Kidney (tissue), 13 donors: ENCODE measurements at regions not wholly inside any gene's neighbourhood (a gene's known extent, or its start where the extent isn't known, plus 50 kb on each side); places are given as distances from the start of the nearest gene placed in this dataset.

Experiments used
- DNase-seq, 5 donors: peaks; one replicate each; pipeline ENCODE4 v3.0.0-alpha.2; 2013 to 2020
- FAIRE-seq: peaks from 2 replicates; lab custom pipeline; 2012; peaks lifted over from hg19 to GRCh38; lab: Jason Lieb, UNC
- H3K27ac ChIP-seq, 2 donors: one replicate each; pipeline ENCODE4 v1.7.0; 2013; ENCODE audit warnings: low read depth in 2 of 2, low read length in 2 of 2, inconsistent platforms in 1 of 2
- H3K27me3 ChIP-seq: one replicate; pipeline ENCODE4 v1.7.1; 2013; ENCODE audit warnings: low read length, inconsistent platforms; ENCODE audit not compliant: control insufficient read depth, insufficient read depth
- H3K36me3 ChIP-seq, 3 donors: one replicate each; pipeline versions ENCODE4 v1.7.0 to v1.7.1; 2013; ENCODE audit warnings: low read length in 3 of 3, control low read depth in 1 of 3, inconsistent platforms in 1 of 3; ENCODE audit not compliant: insufficient read depth in 3 of 3, control insufficient read depth in 2 of 3
- H3K4me1 ChIP-seq, 3 donors: one replicate each; pipeline versions ENCODE4 v1.7.0 to v1.7.1; 2013; ENCODE audit warnings: low read length in 3 of 3, inconsistent platforms in 1 of 3, low read depth in 1 of 3; ENCODE audit not compliant: control insufficient read depth in 2 of 3, insufficient read depth in 2 of 3
- H3K4me3 ChIP-seq, 3 donors: one replicate each; pipeline versions ENCODE4 v1.7.0 to v1.8.1; 2013; ENCODE audit warnings: low read length in 3 of 3, control low read depth in 1 of 3, inconsistent platforms in 1 of 3
- H3K9ac ChIP-seq, 3 donors: one replicate each; pipeline versions ENCODE4 v1.7.0 to v1.7.1; 2013; ENCODE audit warnings: low read length in 3 of 3, control low read depth in 1 of 3, inconsistent platforms in 1 of 3
- H3K9me3 ChIP-seq, 3 donors: one replicate each; pipeline versions ENCODE4 v1.7.0 to v1.7.1; 2013; ENCODE audit warnings: low read length in 3 of 3, control low read depth in 1 of 3, inconsistent platforms in 1 of 3; ENCODE audit not compliant: control insufficient read depth in 2 of 3, insufficient read depth in 1 of 3
- CTCF ChIP-seq: IDR thresholded peaks from 3 replicates; pipeline ENCODE4 v1.5.1; 2012; ENCODE audit warnings: mild to moderate bottlenecking, moderate library complexity, borderline replicate concordance; ENCODE audit not compliant: insufficient read depth; ENCODE audit errors: extremely low read depth
- intact Hi-C: fragments of 100-400 bp; cut with DNase I; formaldehyde crosslinking; loops from one replicate; pipeline ENCODE4 v1.11.1; 2022
- donor health status: control.
- donor health status: control.
- donor health status: control.
- donor health status: control.
- donor health status: control.
- donor health status: DM: yes; HTN: yes; CAD: no.
- donor health status: Normal renal cell carcinoma (clear cell type).

GRCh38 chr13:105414639-105415038, 1120.8 kb downstream of the EFNB2 start:
- no peaks in the 10 kb centered on the region for H3K4me1 ChIP-seq
- no peak for TF ChIP-seq CTCF
- no peak for DNase-seq
- no peak for FAIRE-seq
- H3K27ac ChIP-seq, result no peak overlapping the region
- H3K4me3 ChIP-seq, result no peak overlapping the region
- no peaks in the 10 kb centered on the region for H3K27me3 ChIP-seq
- intact Hi-C loops, result no loop called here
- H3K9ac ChIP-seq, result no peak overlapping the region
- H3K36me3 ChIP-seq, result no peaks in the 10 kb centered on the region
- H3K9me3 ChIP-seq, result no peaks in the 10 kb centered on the region

- FAIRE-seq (no peak), DNase-seq (no peak)
- intact Hi-C loops, result no loop called here
- H3K9me3 ChIP-seq, result no peaks in the 10 kb centered on the region
- no peak for TF ChIP-seq CTCF
- H3K27ac ChIP-seq, result no peak overlapping the region
- no peak overlapping the region for H3K4me3 ChIP-seq
- no peaks in the 10 kb centered on the region for H3K27me3 ChIP-seq
- H3K36me3 ChIP-seq, result no peaks in the 10 kb centered on the region
- no peaks in the 10 kb centered on the region for H3K4me1 ChIP-seq
- H3K9ac ChIP-seq, result no peak overlapping the region
Measured at GRCh38 chr13:105412171-105412570, 1123.3 kb downstream of the EFNB2 start.

- no peaks in the 10 kb centered on the region for H3K27me3 ChIP-seq
- no peaks in the 10 kb centered on the region for H3K4me1 ChIP-seq
- intact Hi-C loops, result no loop called here
- H3K9me3 ChIP-seq, result no peaks in the 10 kb centered on the region
- peak; percentile 10 to 56 (median 35) for DNase-seq
- no peaks in the 10 kb centered on the region for H3K36me3 ChIP-seq
- no peak overlapping the region for H3K4me3 ChIP-seq
- FAIRE-seq, result no peak
- TF ChIP-seq CTCF, result peak; percentile 38
- H3K9ac ChIP-seq, result no peak overlapping the region
- H3K27ac ChIP-seq, result no peak overlapping the region
Measured at GRCh38 chr13:105410602-105411001, 1124.9 kb downstream of the EFNB2 start.

- Histone ChIP-seq H3K27me3 (no peaks in the 10 kb centered on the region), H3K27ac (no peak overlapping the region), H3K36me3 (no peaks in the 10 kb centered on the region), H3K4me3 (no peak overlapping the region), H3K9me3 (no peaks in the 10 kb centered on the region), H3K4me1 (no peaks in the 10 kb centered on the region), H3K9ac (no peak overlapping the region)
- TF ChIP-seq CTCF, result no peak
- intact Hi-C loops, result no loop called here
- DNase-seq (peak in 2 of 5 donors; percentile 50 to 67), FAIRE-seq (no peak)
Measured at GRCh38 chr13:105406551-105406950, 1128.9 kb downstream of the EFNB2 start.
